Peyer's patch (tissue), 4 donors: ENCODE measurements at regions not wholly inside any gene's neighbourhood (a gene's known extent, or its start where the extent isn't known, plus 50 kb on each side); places are given as distances from the start of the nearest gene placed in this dataset.

Source experiments
- POLR2A ChIP-seq, 2 donors: fragments of 450-650 bp; IDR thresholded peaks; one replicate each; pipeline ENCODE4 v1.5.1; 2017; ENCODE audit warnings: antibody characterized with exemption in 2 of 2, mild to moderate bottlenecking in 2 of 2, moderate library complexity in 2 of 2
- TF ChIP-seq, protein P1 (sequence below), 6 experiments: fragments of 450-650 bp in 4 of 6; fragments of 200-600 bp in 2 of 6; sonication (generic) in 1 of 6; IDR thresholded peaks; one replicate each; pipeline ENCODE4 v1.5.1; 2017 to 2019; ENCODE audit warnings: antibody characterized with exemption in 6 of 6, mild to moderate bottlenecking in 3 of 6, moderate library complexity in 1 of 6

DNA sequence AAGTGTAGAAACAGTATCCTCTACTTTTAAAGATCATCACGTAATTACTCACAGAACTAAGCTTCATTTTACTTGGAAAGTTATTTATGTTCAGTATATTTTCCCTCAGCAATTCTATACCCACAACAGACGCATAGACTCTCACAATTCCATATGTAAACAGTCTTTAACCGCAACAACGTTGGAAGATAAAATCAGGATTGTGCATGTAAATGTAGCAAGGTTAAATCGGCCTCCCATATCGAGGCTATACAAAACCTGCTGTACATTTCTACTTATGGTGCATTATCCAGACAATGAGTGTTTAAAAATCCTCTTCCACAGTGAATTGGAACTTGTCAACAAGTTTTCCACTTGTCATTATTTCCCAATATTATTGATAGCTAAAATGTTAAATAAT lies 581.1 kb downstream of the SLC16A7 start:
- TF ChIP-seq, protein P1, sequence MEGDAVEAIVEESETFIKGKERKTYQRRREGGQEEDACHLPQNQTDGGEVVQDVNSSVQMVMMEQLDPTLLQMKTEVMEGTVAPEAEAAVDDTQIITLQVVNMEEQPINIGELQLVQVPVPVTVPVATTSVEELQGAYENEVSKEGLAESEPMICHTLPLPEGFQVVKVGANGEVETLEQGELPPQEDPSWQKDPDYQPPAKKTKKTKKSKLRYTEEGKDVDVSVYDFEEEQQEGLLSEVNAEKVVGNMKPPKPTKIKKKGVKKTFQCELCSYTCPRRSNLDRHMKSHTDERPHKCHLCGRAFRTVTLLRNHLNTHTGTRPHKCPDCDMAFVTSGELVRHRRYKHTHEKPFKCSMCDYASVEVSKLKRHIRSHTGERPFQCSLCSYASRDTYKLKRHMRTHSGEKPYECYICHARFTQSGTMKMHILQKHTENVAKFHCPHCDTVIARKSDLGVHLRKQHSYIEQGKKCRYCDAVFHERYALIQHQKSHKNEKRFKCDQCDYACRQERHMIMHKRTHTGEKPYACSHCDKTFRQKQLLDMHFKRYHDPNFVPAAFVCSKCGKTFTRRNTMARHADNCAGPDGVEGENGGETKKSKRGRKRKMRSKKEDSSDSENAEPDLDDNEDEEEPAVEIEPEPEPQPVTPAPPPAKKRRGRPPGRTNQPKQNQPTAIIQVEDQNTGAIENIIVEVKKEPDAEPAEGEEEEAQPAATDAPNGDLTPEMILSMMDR (IDR thresholded peaks at IDR 0.05): no peak
- no peak for TF ChIP-seq POLR2A (IDR thresholded peaks at IDR 0.05)
